GM12892 (cell line): ENCODE measurements at regions not wholly inside any gene's neighbourhood (a gene's known extent, or its start where the extent isn't known, plus 50 kb on each side); places are given as distances from the start of the nearest gene placed in this dataset.

Source experiments
- POLR2A ChIP-seq: IDR thresholded peaks from 2 replicates; pipeline ENCODE4 v1.6.1; 2011; ENCODE audit warnings: low read depth, low read length, control low read depth
- POLR2AphosphoS5 ChIP-seq: IDR thresholded peaks from 2 replicates; pipeline ENCODE4 v1.6.1; 2011; ENCODE audit warnings: low read depth, low read length, control low read depth
- TAF1 ChIP-seq: IDR thresholded peaks from 2 replicates; pipeline ENCODE4 v1.6.1; 2011; ENCODE audit warnings: low read depth, mild to moderate bottlenecking, control low read depth, low read length, borderline replicate concordance

DNA sequence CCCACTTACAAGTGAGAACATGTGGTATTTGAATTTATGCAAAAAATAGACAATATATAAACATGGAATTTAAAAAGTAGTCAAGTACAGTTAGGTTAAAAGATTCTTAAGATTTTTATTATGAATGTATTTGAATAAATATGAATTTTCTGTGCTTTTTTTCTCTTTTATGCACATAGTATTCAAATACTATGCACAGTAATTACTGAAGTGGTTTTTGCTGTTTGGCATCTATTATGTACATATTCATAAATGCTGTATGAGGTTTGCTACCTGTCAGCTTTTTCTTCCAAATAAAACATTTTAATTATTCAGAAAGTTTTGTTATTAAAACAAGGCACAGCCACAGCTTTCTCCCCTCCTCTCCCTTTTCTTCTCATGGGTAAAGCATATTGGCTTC is 1272.7 kb downstream of the NSUN3 start:
- TF ChIP-seq POLR2A (no peak), POLR2AphosphoS5 (no peak), TAF1 (no peak)
